Upper lobe of left lung (tissue), 6 donors: ENCODE measurements at regions not wholly inside any gene's neighbourhood (a gene's known extent, or its start where the extent isn't known, plus 50 kb on each side); places are given as distances from the start of the nearest gene placed in this dataset.

Experiments used
- ATAC-seq, 2 donors: fragments of 200-7000 bp; cut with Tn5 transposase; one replicate each; pipeline ENCODE4 v1.9.1; 2022; ENCODE audit warnings: mild to moderate bottlenecking in 2 of 2, moderate library complexity in 2 of 2; ENCODE audit not compliant: low FRiP score in 2 of 2
- DNase-seq, 2 donors: peaks; one replicate each; pipeline ENCODE4 v3.0.0-alpha.2; 2019 to 2020
- H3K27ac ChIP-seq, 4 donors: fragments of 200-600 bp; sonication (generic); one replicate each; pipeline ENCODE4 v1.5.1; 2016 to 2019
- H3K27me3 ChIP-seq, 4 donors: fragments of 200-600 bp; sonication (generic); one replicate each; pipeline ENCODE4 v1.5.1; 2017 to 2019
- H3K36me3 ChIP-seq, 4 donors: fragments of 200-600 bp; sonication (generic); one replicate each; pipeline ENCODE4 v1.5.1; 2016 to 2019
- H3K4me1 ChIP-seq, 4 donors: fragments of 200-600 bp; sonication (generic); one replicate each; pipeline ENCODE4 v1.5.1; 2018 to 2019
- H3K4me3 ChIP-seq, 4 donors: fragments of 200-600 bp; sonication (generic); one replicate each; pipeline ENCODE4 v1.5.1; 2017 to 2019; ENCODE audit warnings: mild to moderate bottlenecking in 2 of 4, moderate library complexity in 1 of 4
- H3K9me3 ChIP-seq, 4 donors: fragments of 200-600 bp; sonication (generic); one replicate each; pipeline ENCODE4 v1.5.1; 2018 to 2019
- CTCF ChIP-seq, 6 experiments: fragments of 450-650 bp in 4 of 6; fragments of 200-600 bp in 2 of 6; sonication (generic) in 2 of 6; IDR thresholded peaks; one replicate each; pipeline ENCODE4 v1.5.1; 2016 to 2019; ENCODE audit warnings: antibody characterized with exemption in 6 of 6
- EP300 ChIP-seq, 4 donors: sonication (generic); formaldehyde crosslinking; IDR thresholded peaks; one replicate each; pipeline ENCODE4 v1.5.1; 2017; ENCODE audit warnings: antibody characterized with exemption in 4 of 4, control low read depth in 2 of 4
- POLR2A ChIP-seq, 4 donors: fragments of 450-650 bp; IDR thresholded peaks; one replicate each; pipeline ENCODE4 v1.5.1; 2016 to 2017; ENCODE audit warnings: antibody characterized with exemption in 4 of 4, mild to moderate bottlenecking in 2 of 4
- POLR2AphosphoS5 ChIP-seq, 2 donors: sonication (generic); formaldehyde crosslinking; IDR thresholded peaks; one replicate each; pipeline ENCODE4 v1.5.1; 2017; ENCODE audit warnings: antibody characterized with exemption in 2 of 2
- WGBS, 2 donors: methylation state at CpG; one replicate each; pipeline ENCODE4 v1.1.5; 2017 to 2018; 5-methylcytosine and 5-hydroxymethylcytosine counted together
- donor health status: DM: no; HTN: no; CAD: no; lungs with moderate emphysema.
- donor health status: DM: no; HTN: yes; CAD: no; lungs with severe emphysema.

- ATAC-seq (no peak), DNase-seq (no peak)
- Histone ChIP-seq H3K4me1 (no peaks in the 10 kb centered on the region), H3K9me3 (no peaks in the 10 kb centered on the region), H3K27ac (no peak overlapping the region), H3K27me3 (no peaks in the 10 kb centered on the region), H3K36me3 (no peaks in the 10 kb centered on the region), H3K4me3 (no peak overlapping the region)
- TF ChIP-seq EP300 (IDR thresholded peaks at IDR 0.05): no peak
- TF ChIP-seq POLR2AphosphoS5 (IDR thresholded peaks at IDR 0.05): no peak
- TF ChIP-seq POLR2A (IDR thresholded peaks at IDR 0.05): no peak
- TF ChIP-seq CTCF (IDR thresholded peaks at IDR 0.05): no peak
- 94 to 96% methylated on average over 4 of the region's 4 CpGs for WGBS, 2 donors
These were observed 631.0 kb downstream of the BCL11A start for GRCh38 chr2:59922450-59922849.

GRCh38 chr2:59921743-59922142 is 631.7 kb downstream of the BCL11A start:
- H3K4me1 ChIP-seq: no peaks in the 10 kb centered on the region

GRCh38 chr2:59920961-59921360 is 632.5 kb downstream of the BCL11A start:
- no peak overlapping the region for H3K27ac ChIP-seq
- no peak for DNase-seq
- H3K4me3 ChIP-seq: no peak overlapping the region
- 72% methylated on average over 4 of the region's 4 CpGs for WGBS, 2 donors
- H3K4me1 ChIP-seq: no peaks in the 10 kb centered on the region
- no peaks in the 10 kb centered on the region for H3K9me3 ChIP-seq
- TF ChIP-seq CTCF (IDR thresholded peaks at IDR 0.05) (no peak), POLR2AphosphoS5 (IDR thresholded peaks at IDR 0.05) (no peak), POLR2A (IDR thresholded peaks at IDR 0.05) (no peak), EP300 (IDR thresholded peaks at IDR 0.05) (no peak)
- H3K36me3 ChIP-seq: no peaks in the 10 kb centered on the region
- no peak for ATAC-seq
- H3K27me3 ChIP-seq: no peaks in the 10 kb centered on the region

More at GRCh38 chr2:59921743-59922142, 631.7 kb downstream of the BCL11A start:
- ATAC-seq (no peak), DNase-seq (no peak)
- TF ChIP-seq POLR2A (IDR thresholded peaks at IDR 0.05) (no peak), CTCF (IDR thresholded peaks at IDR 0.05) (no peak), POLR2AphosphoS5 (IDR thresholded peaks at IDR 0.05) (no peak), EP300 (IDR thresholded peaks at IDR 0.05) (no peak)
- Histone ChIP-seq H3K27me3 (no peaks in the 10 kb centered on the region), H3K9me3 (no peaks in the 10 kb centered on the region), H3K4me3 (no peak overlapping the region), H3K36me3 (no peaks in the 10 kb centered on the region), H3K27ac (no peak overlapping the region)
- WGBS, 2 donors: 94 to 96% methylated on average over 4 of the region's 4 CpGs

GRCh38 chr2:59920307-59920706 is 633.1 kb downstream of the BCL11A start:
- H3K27ac ChIP-seq: no peak overlapping the region
- no peaks in the 10 kb centered on the region for H3K4me1 ChIP-seq
- H3K9me3 ChIP-seq: no peaks in the 10 kb centered on the region
- no peak for ATAC-seq
- H3K36me3 ChIP-seq: no peaks in the 10 kb centered on the region
- DNase-seq: no peak
- H3K27me3 ChIP-seq: no peaks in the 10 kb centered on the region
- WGBS, 2 donors: 47 to 78% methylated on average over 4 of the region's 4 CpGs
- TF ChIP-seq POLR2A (IDR thresholded peaks at IDR 0.05): no peak
- TF ChIP-seq EP300 (IDR thresholded peaks at IDR 0.05): no peak
- no peak for TF ChIP-seq POLR2AphosphoS5 (IDR thresholded peaks at IDR 0.05)
- TF ChIP-seq CTCF (IDR thresholded peaks at IDR 0.05): no peak
- H3K4me3 ChIP-seq: no peak overlapping the region

- no peak for DNase-seq
- ATAC-seq: no peak
- Histone ChIP-seq H3K27me3 (no peaks in the 10 kb centered on the region), H3K36me3 (no peaks in the 10 kb centered on the region), H3K4me1 (no peaks in the 10 kb centered on the region), H3K4me3 (no peak overlapping the region), H3K9me3 (no peaks in the 10 kb centered on the region), H3K27ac (no peak overlapping the region)
- 67 to 81% methylated on average over 1 of the region's 1 CpG for WGBS, 2 donors
- no peak for TF ChIP-seq POLR2AphosphoS5 (IDR thresholded peaks at IDR 0.05)
- TF ChIP-seq CTCF (IDR thresholded peaks at IDR 0.05): no peak
- TF ChIP-seq EP300 (IDR thresholded peaks at IDR 0.05): no peak
- no peak for TF ChIP-seq POLR2A (IDR thresholded peaks at IDR 0.05)
These were observed 633.9 kb downstream of the BCL11A start for GRCh38 chr2:59919579-59919978.
